ENCODE measurements at regions not wholly inside any gene's neighbourhood (a gene's known extent, or its start where the extent isn't known, plus 50 kb on each side); places are given as distances from the start of the nearest gene placed in this dataset.

DNA sequence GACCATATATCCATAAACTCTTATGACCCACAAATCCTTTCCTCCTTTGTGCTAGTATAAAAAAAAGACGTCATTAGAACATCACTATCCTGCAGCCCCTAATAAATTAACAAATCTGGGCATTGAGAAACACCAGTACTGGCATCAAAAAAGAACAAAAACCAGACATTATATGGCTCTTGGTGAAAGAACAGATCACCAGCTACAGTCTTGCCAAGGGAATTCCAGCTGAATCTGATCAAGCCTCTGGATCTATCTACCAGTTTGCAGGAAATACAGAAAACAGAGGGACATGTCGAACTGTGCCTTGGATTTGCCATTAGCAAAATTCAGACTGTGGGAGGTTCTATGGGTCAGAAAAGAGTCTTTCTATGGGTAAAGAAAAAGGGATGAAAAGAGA is 93.7 kb upstream of the DDX18 start (continued):
- TF ChIP-seq RAD21 (IDR thresholded peaks at IDR 0.05; ENCODE audit: low read depth) (no peak), POLR2AphosphoS5 (IDR thresholded peaks at IDR 0.05; ENCODE audit: low read depth, low read length) (no peak), SRF (IDR thresholded peaks at IDR 0.05; ENCODE audit: low read depth) (no peak), JUND (IDR thresholded peaks at IDR 0.05) (no peak), CEBPB (IDR thresholded peaks at IDR 0.05; ENCODE audit: low read depth) (no peak)
- TF ChIP-seq, protein P1, sequence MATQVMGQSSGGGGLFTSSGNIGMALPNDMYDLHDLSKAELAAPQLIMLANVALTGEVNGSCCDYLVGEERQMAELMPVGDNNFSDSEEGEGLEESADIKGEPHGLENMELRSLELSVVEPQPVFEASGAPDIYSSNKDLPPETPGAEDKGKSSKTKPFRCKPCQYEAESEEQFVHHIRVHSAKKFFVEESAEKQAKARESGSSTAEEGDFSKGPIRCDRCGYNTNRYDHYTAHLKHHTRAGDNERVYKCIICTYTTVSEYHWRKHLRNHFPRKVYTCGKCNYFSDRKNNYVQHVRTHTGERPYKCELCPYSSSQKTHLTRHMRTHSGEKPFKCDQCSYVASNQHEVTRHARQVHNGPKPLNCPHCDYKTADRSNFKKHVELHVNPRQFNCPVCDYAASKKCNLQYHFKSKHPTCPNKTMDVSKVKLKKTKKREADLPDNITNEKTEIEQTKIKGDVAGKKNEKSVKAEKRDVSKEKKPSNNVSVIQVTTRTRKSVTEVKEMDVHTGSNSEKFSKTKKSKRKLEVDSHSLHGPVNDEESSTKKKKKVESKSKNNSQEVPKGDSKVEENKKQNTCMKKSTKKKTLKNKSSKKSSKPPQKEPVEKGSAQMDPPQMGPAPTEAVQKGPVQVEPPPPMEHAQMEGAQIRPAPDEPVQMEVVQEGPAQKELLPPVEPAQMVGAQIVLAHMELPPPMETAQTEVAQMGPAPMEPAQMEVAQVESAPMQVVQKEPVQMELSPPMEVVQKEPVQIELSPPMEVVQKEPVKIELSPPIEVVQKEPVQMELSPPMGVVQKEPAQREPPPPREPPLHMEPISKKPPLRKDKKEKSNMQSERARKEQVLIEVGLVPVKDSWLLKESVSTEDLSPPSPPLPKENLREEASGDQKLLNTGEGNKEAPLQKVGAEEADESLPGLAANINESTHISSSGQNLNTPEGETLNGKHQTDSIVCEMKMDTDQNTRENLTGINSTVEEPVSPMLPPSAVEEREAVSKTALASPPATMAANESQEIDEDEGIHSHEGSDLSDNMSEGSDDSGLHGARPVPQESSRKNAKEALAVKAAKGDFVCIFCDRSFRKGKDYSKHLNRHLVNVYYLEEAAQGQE (IDR thresholded peaks at IDR 0.05; ENCODE audit: low read depth): no peak

DNA sequence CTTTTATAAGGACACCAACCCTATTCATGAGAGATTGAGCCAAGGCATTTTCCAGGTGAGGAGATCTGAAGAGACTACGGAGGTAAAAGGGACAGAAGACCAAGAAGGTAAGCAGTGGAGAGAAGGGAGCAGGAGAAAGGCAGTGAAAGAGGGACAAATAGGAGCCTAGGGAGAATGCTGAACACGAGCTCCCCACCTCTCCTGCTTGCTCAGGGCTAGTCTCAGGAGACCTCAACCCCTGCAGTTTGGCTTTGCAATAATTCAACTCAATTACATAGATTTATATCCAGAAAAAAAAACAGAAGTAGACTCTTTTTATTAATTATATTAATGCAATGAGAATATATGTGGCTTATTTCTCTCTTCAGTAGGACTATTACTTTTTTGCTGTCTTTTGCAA is 91.0 kb upstream of the DDX18 start:
- Histone ChIP-seq H3K4me2 (ENCODE audit: low read length) (no peak overlapping the region), H4K20me1 (ENCODE audit: insufficient read depth) (no peaks in the 10 kb centered on the region), H3K9me2 (ENCODE audit: insufficient read depth) (no peaks in the 10 kb centered on the region), H3K27me3 (ENCODE audit: insufficient read depth, low read length) (no peaks in the 10 kb centered on the region), H3K4me1 (ENCODE audit: control insufficient read depth in 1 of 2, insufficient read depth in 2 of 2, low read length in 2 of 2) (no peaks in the 10 kb centered on the region), H3K4me3 (replicated peaks in 1 of 2; ENCODE audit: low read depth in 1 of 2, low read length in 2 of 2) (no peak overlapping the region), H3K27ac (ENCODE audit: low read depth, low read length) (no peak overlapping the region), H3K79me2 (ENCODE audit: insufficient read depth, low read length) (no peaks in the 10 kb centered on the region), H2AFZ (ENCODE audit: low read depth, low read length, poor library complexity, severe bottlenecking) (no peak overlapping the region), H3K9me3 (ENCODE audit: control insufficient read depth in 1 of 2, insufficient read depth in 1 of 2, low read depth in 1 of 2, low read length in 2 of 2) (no peaks in the 10 kb centered on the region), H3K36me3 (ENCODE audit: control insufficient read depth in 1 of 2, insufficient read depth in 2 of 2, low read length in 2 of 2) (no peaks in the 10 kb centered on the region), H3K9ac (ENCODE audit: low read length) (no peak overlapping the region)
- BruUV-seq (replicated peaks): no TSS peak
- no peak for TF ChIP-seq ZNF274 (IDR thresholded peaks at IDR 0.05; ENCODE audit: low read depth, low read length)
- TF ChIP-seq, protein P2, sequence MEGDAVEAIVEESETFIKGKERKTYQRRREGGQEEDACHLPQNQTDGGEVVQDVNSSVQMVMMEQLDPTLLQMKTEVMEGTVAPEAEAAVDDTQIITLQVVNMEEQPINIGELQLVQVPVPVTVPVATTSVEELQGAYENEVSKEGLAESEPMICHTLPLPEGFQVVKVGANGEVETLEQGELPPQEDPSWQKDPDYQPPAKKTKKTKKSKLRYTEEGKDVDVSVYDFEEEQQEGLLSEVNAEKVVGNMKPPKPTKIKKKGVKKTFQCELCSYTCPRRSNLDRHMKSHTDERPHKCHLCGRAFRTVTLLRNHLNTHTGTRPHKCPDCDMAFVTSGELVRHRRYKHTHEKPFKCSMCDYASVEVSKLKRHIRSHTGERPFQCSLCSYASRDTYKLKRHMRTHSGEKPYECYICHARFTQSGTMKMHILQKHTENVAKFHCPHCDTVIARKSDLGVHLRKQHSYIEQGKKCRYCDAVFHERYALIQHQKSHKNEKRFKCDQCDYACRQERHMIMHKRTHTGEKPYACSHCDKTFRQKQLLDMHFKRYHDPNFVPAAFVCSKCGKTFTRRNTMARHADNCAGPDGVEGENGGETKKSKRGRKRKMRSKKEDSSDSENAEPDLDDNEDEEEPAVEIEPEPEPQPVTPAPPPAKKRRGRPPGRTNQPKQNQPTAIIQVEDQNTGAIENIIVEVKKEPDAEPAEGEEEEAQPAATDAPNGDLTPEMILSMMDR (IDR thresholded peaks at IDR 0.05 in 2 of 3, conservative IDR thresholded peaks at IDR 0.05 in 1 of 3; ENCODE audit: borderline replicate concordance in 1 of 3, insufficient read depth in 1 of 3, low read depth in 2 of 3, low read length in 2 of 3): no peak
- no peak for TF ChIP-seq SRF (IDR thresholded peaks at IDR 0.05; ENCODE audit: low read depth)
- no peak for TF ChIP-seq EZH2phosphoT487 (IDR thresholded peaks at IDR 0.05; ENCODE audit: borderline replicate concordance)
- TF ChIP-seq, protein P1 (IDR thresholded peaks at IDR 0.05; ENCODE audit: low read depth): no peak
- no peak for TF ChIP-seq TCF7L2 (IDR thresholded peaks at IDR 0.05; ENCODE audit: borderline replicate concordance, extremely low read depth, insufficient read depth, insufficient read length)
- TF ChIP-seq EZH2 (IDR thresholded peaks at IDR 0.05): no peak
- TF ChIP-seq, protein P3, sequence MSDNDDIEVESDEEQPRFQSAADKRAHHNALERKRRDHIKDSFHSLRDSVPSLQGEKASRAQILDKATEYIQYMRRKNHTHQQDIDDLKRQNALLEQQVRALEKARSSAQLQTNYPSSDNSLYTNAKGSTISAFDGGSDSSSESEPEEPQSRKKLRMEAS (IDR thresholded peaks at IDR 0.05): no peak
- no peak for TF ChIP-seq RAD21 (IDR thresholded peaks at IDR 0.05; ENCODE audit: low read depth)
- no peak for TF ChIP-seq ZFX (IDR thresholded peaks at IDR 0.05)
- ChIA-PET RAD21 (ENCODE audit: low non-redundant PET in 1 of 2, low total read pairs in 2 of 2, uncharacterized antibody in 2 of 2, unreplicated experiment in 2 of 2) (no interaction called here), POLR2A (no interaction called here), CTCF (no interaction called here)
- intact Hi-C loops (cut with micrococcal nuclease): no loop called here
- ATAC-seq (no peak), DNase-seq (ENCODE audit: low read depth, low spot score) (no peak)
